B cell (primary cell): ENCODE measurements at regions not wholly inside any gene's neighbourhood (a gene's known extent, or its start where the extent isn't known, plus 50 kb on each side); places are given as distances from the start of the nearest gene placed in this dataset.

Experiments
- ATAC-seq: fragments of 200-7000 bp; cut with Tn5 transposase; one replicate; pipeline ENCODE4 v1.10.0; 2021; ENCODE audit warnings: low read depth, mild to moderate bottlenecking, moderate number of reproducible peaks, moderate library complexity
- CTCF ChIA-PET: fragments of 350-600 bp; sonication (Branson Sonifier 250); formaldehyde crosslinking; loops from one replicate; lab custom pipeline; 2021; ENCODE audit warnings: antibody characterized with exemption, inconsistent platforms; lab: Charles Lee
- POLR2A ChIA-PET: fragments of 350-600 bp; sonication (Branson Sonifier 250); formaldehyde crosslinking; loops from one replicate; lab custom pipeline; 2021; ENCODE audit warnings: antibody characterized with exemption; lab: Charles Lee
- DNase-seq: peaks from one replicate; pipeline ENCODE4 v3.0.0; 2013
- H2AFZ ChIP-seq: 2 replicates; pipeline ENCODE4 v1.6.1; 2012; ENCODE audit warnings: mild to moderate bottlenecking, low read depth, low read length; ENCODE audit not compliant: insufficient read depth, poor library complexity, severe bottlenecking
- H3K27ac ChIP-seq, 2 donors: 1 replicate in 1 of 2; 2 replicates in 1 of 2; pipeline ENCODE4 v1.5.1; 2012 to 2013; ENCODE audit warnings: low read length in 2 of 2, mild to moderate bottlenecking in 2 of 2, moderate library complexity in 1 of 2
- H3K27me3 ChIP-seq, 4 experiments: fragments of 200-600 bp in 1 of 4; sonication (generic) in 1 of 4; replicated peaks in 1 of 4; 1 replicate in 2 of 4; 2 replicates in 2 of 4; pipeline versions ENCODE4 v1.6.1 to v1.7.0; 2013 to 2016; ENCODE audit warnings: low read length in 3 of 4, mild to moderate bottlenecking in 2 of 4, mixed read lengths in 1 of 4, moderate library complexity in 1 of 4; ENCODE audit not compliant: insufficient read depth in 4 of 4, control insufficient read depth in 3 of 4; ENCODE audit errors: control extremely low read depth in 1 of 4
- H3K36me3 ChIP-seq, 2 experiments: replicated peaks in 1 of 2; 1 replicate in 1 of 2; 2 replicates in 1 of 2; pipeline versions ENCODE4 v1.6.1 to v1.7.1; 2013; ENCODE audit warnings: low read length in 1 of 2; ENCODE audit not compliant: insufficient read depth in 2 of 2, control insufficient read depth in 1 of 2; ENCODE audit errors: control extremely low read depth in 1 of 2, extremely low read depth in 1 of 2
- H3K4me1 ChIP-seq, 2 donors: fragments of 200-600 bp in 1 of 2; sonication (generic) in 1 of 2; 1 replicate in 1 of 2; 2 replicates in 1 of 2; pipeline versions ENCODE4 v1.5.1 to v1.6.1; 2013 to 2017; ENCODE audit warnings: low read length in 2 of 2; ENCODE audit not compliant: control insufficient read depth in 2 of 2, insufficient read depth in 2 of 2
- H3K4me2 ChIP-seq: replicated peaks from 2 replicates; pipeline ENCODE3; 2012; ENCODE audit warnings: mild to moderate bottlenecking, low read depth, low read length; ENCODE audit not compliant: poor library complexity, severe bottlenecking
- H3K4me3 ChIP-seq, 5 experiments: fragments of 200-600 bp in 1 of 5; sonication (generic) in 1 of 5; 1 replicate in 3 of 5; 2 replicates in 2 of 5; pipeline versions ENCODE4 v1.5.1 to v1.7.0; 2011 to 2016; ENCODE audit warnings: low read length in 4 of 5, mild to moderate bottlenecking in 4 of 5, low read depth in 2 of 5, control low read depth in 1 of 5, moderate library complexity in 1 of 5; ENCODE audit not compliant: insufficient read depth in 1 of 5; ENCODE audit errors: control extremely low read depth in 1 of 5, extremely low read depth in 1 of 5
- H3K79me2 ChIP-seq: fragments of 200-600 bp; sonication (generic); one replicate; pipeline ENCODE4 v1.6.0; 2016; ENCODE audit warnings: low read length; ENCODE audit not compliant: control insufficient read depth, insufficient read depth
- H3K9ac ChIP-seq: fragments of 200-600 bp; sonication (generic); 2 replicates; pipeline ENCODE4 v1.6.1; 2017; ENCODE audit warnings: mild to moderate bottlenecking, low read length, moderate library complexity
- H3K9me3 ChIP-seq, 3 donors: one replicate each; pipeline versions ENCODE4 v1.6.1 to v1.7.1; 2013; ENCODE audit warnings: low read length in 2 of 3; ENCODE audit not compliant: control insufficient read depth in 2 of 3, insufficient read depth in 1 of 3; ENCODE audit errors: control extremely low read depth in 1 of 3
- H4K20me1 ChIP-seq: 2 replicates; pipeline ENCODE4 v1.6.0; 2012; ENCODE audit warnings: mild to moderate bottlenecking, low read length; ENCODE audit not compliant: insufficient read depth, control insufficient read depth, poor library complexity, severe bottlenecking
- H3K27ac Mint-ChIP-seq: one replicate; pipeline ENCODE4 v1.8.0; 2021; ENCODE audit warnings: mixed read lengths
- H3K27me3 Mint-ChIP-seq: one replicate; pipeline ENCODE4 v1.8.0; 2021; ENCODE audit warnings: mixed read lengths
- H3K4me1 Mint-ChIP-seq: one replicate; pipeline ENCODE4 v1.8.0; 2021; ENCODE audit warnings: mixed read lengths
- H3K4me3 Mint-ChIP-seq: one replicate; pipeline ENCODE4 v1.8.0; 2021; ENCODE audit warnings: mixed read lengths
- H3K9me3 Mint-ChIP-seq: one replicate; pipeline ENCODE4 v1.8.0; 2022; ENCODE audit warnings: mixed read lengths; ENCODE audit not compliant: insufficient read depth
- EZH2 ChIP-seq: IDR thresholded peaks from 2 replicates; pipeline ENCODE4 v1.6.1; 2012; ENCODE audit warnings: borderline replicate concordance, low read depth, mild to moderate bottlenecking, moderate library complexity, low read length; ENCODE audit not compliant: insufficient read depth, poor library complexity, severe bottlenecking
- WGBS: methylation state at CpG from one replicate; pipeline ENCODE4 v1.1.5; 2013; ENCODE audit warnings: missing lambda C conversion rate; ENCODE audit not compliant: insufficient coverage; 5-methylcytosine and 5-hydroxymethylcytosine counted together
- intact Hi-C: fragments of 100-400 bp; cut with micrococcal nuclease; formaldehyde crosslinking; loops from one replicate; pipeline ENCODE4 v1.10.0; 2022
- TF ChIP-seq, protein P1 (sequence below): fragments of 200-600 bp; IDR thresholded peaks from one replicate; pipeline ENCODE4 v1.8.0; 2022; ENCODE audit warnings: antibody characterized with exemption, mild to moderate bottlenecking

GRCh38 chr10:20659225-20659624 lies 237.9 kb downstream of the NEBL start:
- Histone ChIP-seq H4K20me1 (no peaks in the 10 kb centered on the region), H2AFZ (no peak overlapping the region), H3K79me2 (no peaks in the 10 kb centered on the region), H3K27me3 (no peaks in the 10 kb centered on the region), H3K4me2 (no peak overlapping the region), H3K27ac (no peak overlapping the region), H3K36me3 (no peaks in the 10 kb centered on the region), H3K9ac (no peak overlapping the region), H3K9me3 (peaks cover 0 to 4% (median 1%) of the 10 kb centered on the region in 3 donors), H3K4me1 (no peaks in the 10 kb centered on the region), H3K4me3 (no peak overlapping the region)
- ATAC-seq (no peak), DNase-seq (no peak)
- Mint-ChIP-seq H3K27me3 (no peaks in the 10 kb centered on the region), H3K4me1 (no peaks in the 10 kb centered on the region), H3K9me3 (peaks cover 3% of the 10 kb centered on the region), H3K27ac (no peak overlapping the region), H3K4me3 (no peak overlapping the region)
- ChIA-PET CTCF (no interaction called here), POLR2A (no interaction called here)
- no CpG with 5 or more reads among the region's 2 CpGs for WGBS
- intact Hi-C loops, result no loop called here
- TF ChIP-seq, protein P1, sequence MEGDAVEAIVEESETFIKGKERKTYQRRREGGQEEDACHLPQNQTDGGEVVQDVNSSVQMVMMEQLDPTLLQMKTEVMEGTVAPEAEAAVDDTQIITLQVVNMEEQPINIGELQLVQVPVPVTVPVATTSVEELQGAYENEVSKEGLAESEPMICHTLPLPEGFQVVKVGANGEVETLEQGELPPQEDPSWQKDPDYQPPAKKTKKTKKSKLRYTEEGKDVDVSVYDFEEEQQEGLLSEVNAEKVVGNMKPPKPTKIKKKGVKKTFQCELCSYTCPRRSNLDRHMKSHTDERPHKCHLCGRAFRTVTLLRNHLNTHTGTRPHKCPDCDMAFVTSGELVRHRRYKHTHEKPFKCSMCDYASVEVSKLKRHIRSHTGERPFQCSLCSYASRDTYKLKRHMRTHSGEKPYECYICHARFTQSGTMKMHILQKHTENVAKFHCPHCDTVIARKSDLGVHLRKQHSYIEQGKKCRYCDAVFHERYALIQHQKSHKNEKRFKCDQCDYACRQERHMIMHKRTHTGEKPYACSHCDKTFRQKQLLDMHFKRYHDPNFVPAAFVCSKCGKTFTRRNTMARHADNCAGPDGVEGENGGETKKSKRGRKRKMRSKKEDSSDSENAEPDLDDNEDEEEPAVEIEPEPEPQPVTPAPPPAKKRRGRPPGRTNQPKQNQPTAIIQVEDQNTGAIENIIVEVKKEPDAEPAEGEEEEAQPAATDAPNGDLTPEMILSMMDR, result no peak
- TF ChIP-seq EZH2, result no peak

DNA sequence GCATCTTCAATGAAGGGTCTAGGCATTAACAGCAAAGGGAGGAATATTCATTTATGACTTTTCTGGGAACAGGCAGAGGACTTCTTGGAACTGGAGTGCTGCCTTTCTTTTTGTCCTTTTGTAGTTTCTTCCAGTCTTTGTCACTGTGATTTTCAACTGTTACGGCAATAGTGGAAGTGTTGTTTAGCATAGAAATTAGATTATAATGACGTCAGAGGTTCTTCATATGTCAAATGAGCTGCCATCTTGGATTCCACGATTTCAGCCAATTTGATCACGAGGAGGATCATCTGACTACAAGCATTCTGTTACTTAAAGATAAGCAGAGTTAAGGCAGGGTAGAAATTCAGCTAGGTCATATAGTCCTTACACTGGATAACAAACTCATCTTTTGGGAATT lies 239.0 kb downstream of the NEBL start:
- no peaks in the 10 kb centered on the region for H3K4me1 Mint-ChIP-seq
- Histone ChIP-seq H3K27ac (no peak overlapping the region), H3K4me2 (no peak overlapping the region), H3K9me3 (peaks cover 0 to 1% (median 0%) of the 10 kb centered on the region in 3 donors), H2AFZ (no peak overlapping the region), H3K9ac (no peak overlapping the region), H3K36me3 (no peaks in the 10 kb centered on the region), H3K4me1 (no peaks in the 10 kb centered on the region), H3K79me2 (no peaks in the 10 kb centered on the region), H4K20me1 (no peaks in the 10 kb centered on the region), H3K27me3 (no peaks in the 10 kb centered on the region), H3K4me3 (no peak overlapping the region)
- no peak for ATAC-seq
- 100% methylated on average over 2 of the region's 4 CpGs for WGBS
- intact Hi-C loops, result no loop called here
- H3K9me3 Mint-ChIP-seq, result peaks cover 3% of the 10 kb centered on the region
- CTCF ChIA-PET, result no interaction called here
- no peak for DNase-seq
- TF ChIP-seq, protein P1, result no peak
- no peak for TF ChIP-seq EZH2
- no peaks in the 10 kb centered on the region for H3K27me3 Mint-ChIP-seq
- H3K4me3 Mint-ChIP-seq, result no peak overlapping the region
- H3K27ac Mint-ChIP-seq, result no peak overlapping the region
- POLR2A ChIA-PET, result no interaction called here
